ENCODE measurements at regions not wholly inside any gene's neighbourhood (a gene's known extent, or its start where the extent isn't known, plus 50 kb on each side); places are given as distances from the start of the nearest gene placed in this dataset.

GRCh38 chr2:196399722-196400691 lies 228.6 kb upstream of the STK17B start:
- H3K9ac ChIP-seq (ENCODE audit: low read depth in 1 of 3, low read length in 3 of 3), result no peak overlapping the region
- no peak overlapping the region for H3K27ac ChIP-seq (ENCODE audit: low read depth, low read length)
- H3K4me3 ChIP-seq (ENCODE audit: low read length in 3 of 3), result no peak overlapping the region
- H3K4me1 ChIP-seq (ENCODE audit: control insufficient read depth in 3 of 3, insufficient read depth in 3 of 3, low read length in 3 of 3), result no peaks in the 10 kb centered on the region
- no peaks in the 10 kb centered on the region for H3K36me3 ChIP-seq (ENCODE audit: control insufficient read depth in 3 of 3, insufficient read depth in 3 of 3, low read length in 3 of 3)
- H3K9me3 ChIP-seq (ENCODE audit: control insufficient read depth in 3 of 3, low read length in 3 of 3), result no peaks in the 10 kb centered on the region
- no peaks in the 10 kb centered on the region for H3K27me3 ChIP-seq (ENCODE audit: control insufficient read depth in 3 of 3, insufficient read depth in 3 of 3, low read length in 3 of 3)

- Histone ChIP-seq H3K9ac (ENCODE audit: low read depth in 1 of 3, low read length in 3 of 3) (no peak overlapping the region), H3K4me3 (ENCODE audit: low read length in 3 of 3) (no peak overlapping the region), H3K27me3 (ENCODE audit: control insufficient read depth in 3 of 3, insufficient read depth in 3 of 3, low read length in 3 of 3) (no peaks in the 10 kb centered on the region), H3K27ac (ENCODE audit: low read depth, low read length) (no peak overlapping the region), H3K4me1 (ENCODE audit: control insufficient read depth in 3 of 3, insufficient read depth in 3 of 3, low read length in 3 of 3) (no peaks in the 10 kb centered on the region), H3K9me3 (ENCODE audit: control insufficient read depth in 3 of 3, low read length in 3 of 3) (no peaks in the 10 kb centered on the region), H3K36me3 (ENCODE audit: control insufficient read depth in 3 of 3, insufficient read depth in 3 of 3, low read length in 3 of 3) (no peaks in the 10 kb centered on the region)
Observed at GRCh38 chr2:196403471-196403870, 232.1 kb upstream of the STK17B start.

- H3K9me3 ChIP-seq (ENCODE audit: control insufficient read depth in 3 of 3, low read length in 3 of 3), result no peaks in the 10 kb centered on the region
- no peaks in the 10 kb centered on the region for H3K36me3 ChIP-seq (ENCODE audit: control insufficient read depth in 3 of 3, insufficient read depth in 3 of 3, low read length in 3 of 3)
- no peaks in the 10 kb centered on the region for H3K27me3 ChIP-seq (ENCODE audit: control insufficient read depth in 3 of 3, insufficient read depth in 3 of 3, low read length in 3 of 3)
- no peak overlapping the region for H3K4me3 ChIP-seq (ENCODE audit: low read length in 3 of 3)
- no peak overlapping the region for H3K9ac ChIP-seq (ENCODE audit: low read depth in 1 of 3, low read length in 3 of 3)
- no peaks in the 10 kb centered on the region for H3K4me1 ChIP-seq (ENCODE audit: control insufficient read depth in 3 of 3, insufficient read depth in 3 of 3, low read length in 3 of 3)
- H3K27ac ChIP-seq (ENCODE audit: low read depth, low read length), result no peak overlapping the region
Observed at GRCh38 chr2:196404276-196404675, 232.9 kb upstream of the STK17B start.

GRCh38 chr2:196407675-196408264 lies 231.7 kb upstream of the CCDC150 start:
- Histone ChIP-seq H3K4me1 (ENCODE audit: control insufficient read depth in 3 of 3, insufficient read depth in 3 of 3, low read length in 3 of 3) (no peaks in the 10 kb centered on the region), H3K9ac (ENCODE audit: low read depth in 1 of 3, low read length in 3 of 3) (no peak overlapping the region), H3K9me3 (ENCODE audit: control insufficient read depth in 3 of 3, low read length in 3 of 3) (no peaks in the 10 kb centered on the region), H3K27ac (ENCODE audit: low read depth, low read length) (no peak overlapping the region), H3K4me3 (ENCODE audit: low read length in 3 of 3) (no peak overlapping the region), H3K36me3 (ENCODE audit: control insufficient read depth in 3 of 3, insufficient read depth in 3 of 3, low read length in 3 of 3) (no peaks in the 10 kb centered on the region), H3K27me3 (ENCODE audit: control insufficient read depth in 3 of 3, insufficient read depth in 3 of 3, low read length in 3 of 3) (no peaks in the 10 kb centered on the region)

- Histone ChIP-seq H3K27ac (ENCODE audit: low read depth, low read length) (no peak overlapping the region), H3K27me3 (ENCODE audit: control insufficient read depth in 3 of 3, insufficient read depth in 3 of 3, low read length in 3 of 3) (no peaks in the 10 kb centered on the region), H3K36me3 (ENCODE audit: control insufficient read depth in 3 of 3, insufficient read depth in 3 of 3, low read length in 3 of 3) (no peaks in the 10 kb centered on the region), H3K9me3 (ENCODE audit: control insufficient read depth in 3 of 3, low read length in 3 of 3) (no peaks in the 10 kb centered on the region), H3K4me3 (ENCODE audit: low read length in 3 of 3) (no peak overlapping the region), H3K9ac (ENCODE audit: low read depth in 1 of 3, low read length in 3 of 3) (no peak overlapping the region), H3K4me1 (ENCODE audit: control insufficient read depth in 3 of 3, insufficient read depth in 3 of 3, low read length in 3 of 3) (no peaks in the 10 kb centered on the region)
Observed at GRCh38 chr2:196409376-196409775, 230.1 kb upstream of the CCDC150 start.

GRCh38 chr2:196410008-196410407 lies 229.5 kb upstream of the CCDC150 start:
- Histone ChIP-seq H3K9ac (ENCODE audit: low read depth in 1 of 3, low read length in 3 of 3) (no peak overlapping the region), H3K9me3 (ENCODE audit: control insufficient read depth in 3 of 3, low read length in 3 of 3) (no peaks in the 10 kb centered on the region), H3K36me3 (ENCODE audit: control insufficient read depth in 3 of 3, insufficient read depth in 3 of 3, low read length in 3 of 3) (no peaks in the 10 kb centered on the region), H3K27me3 (ENCODE audit: control insufficient read depth in 3 of 3, insufficient read depth in 3 of 3, low read length in 3 of 3) (no peaks in the 10 kb centered on the region), H3K4me1 (ENCODE audit: control insufficient read depth in 3 of 3, insufficient read depth in 3 of 3, low read length in 3 of 3) (no peaks in the 10 kb centered on the region), H3K4me3 (ENCODE audit: low read length in 3 of 3) (no peak overlapping the region), H3K27ac (ENCODE audit: low read depth, low read length) (no peak overlapping the region)

GRCh38 chr2:196413821-196414274 lies 225.7 kb upstream of the CCDC150 start:
- Histone ChIP-seq H3K4me1 (ENCODE audit: control insufficient read depth in 3 of 3, insufficient read depth in 3 of 3, low read length in 3 of 3) (no peaks in the 10 kb centered on the region), H3K27me3 (ENCODE audit: control insufficient read depth in 3 of 3, insufficient read depth in 3 of 3, low read length in 3 of 3) (no peaks in the 10 kb centered on the region), H3K36me3 (ENCODE audit: control insufficient read depth in 3 of 3, insufficient read depth in 3 of 3, low read length in 3 of 3) (no peaks in the 10 kb centered on the region), H3K9me3 (ENCODE audit: control insufficient read depth in 3 of 3, low read length in 3 of 3) (no peaks in the 10 kb centered on the region), H3K4me3 (ENCODE audit: low read length in 3 of 3) (no peak overlapping the region), H3K27ac (ENCODE audit: low read depth, low read length) (no peak overlapping the region), H3K9ac (ENCODE audit: low read depth in 1 of 3, low read length in 3 of 3) (no peak overlapping the region)

DNA sequence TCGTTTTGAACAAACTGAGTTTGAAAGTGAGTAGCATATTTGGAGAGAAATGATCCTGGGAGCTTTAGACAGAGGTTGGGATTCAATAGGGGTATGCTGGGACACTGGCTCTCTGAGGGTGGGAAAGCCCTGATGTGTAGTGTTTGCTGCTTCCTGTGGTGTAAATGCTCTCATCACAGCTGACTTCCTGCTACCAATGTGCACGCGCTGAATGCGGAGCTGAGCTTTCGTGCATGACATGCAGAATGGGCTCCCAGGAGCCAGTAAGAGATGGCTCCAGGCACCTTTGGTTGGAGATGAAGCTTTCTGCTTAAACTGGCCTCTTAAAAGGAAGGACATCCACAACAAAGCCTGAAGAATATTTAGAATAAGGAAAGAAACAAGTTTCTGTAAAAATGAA lies 224.1 kb upstream of the CCDC150 start:
- Histone ChIP-seq H3K36me3 (ENCODE audit: control insufficient read depth in 3 of 3, insufficient read depth in 3 of 3, low read length in 3 of 3) (no peaks in the 10 kb centered on the region), H3K27me3 (ENCODE audit: control insufficient read depth in 3 of 3, insufficient read depth in 3 of 3, low read length in 3 of 3) (no peaks in the 10 kb centered on the region), H3K4me3 (ENCODE audit: low read length in 3 of 3) (no peak overlapping the region), H3K9ac (ENCODE audit: low read depth in 1 of 3, low read length in 3 of 3) (no peak overlapping the region), H3K27ac (ENCODE audit: low read depth, low read length) (no peak overlapping the region), H3K9me3 (ENCODE audit: control insufficient read depth in 3 of 3, low read length in 3 of 3) (no peaks in the 10 kb centered on the region), H3K4me1 (ENCODE audit: control insufficient read depth in 3 of 3, insufficient read depth in 3 of 3, low read length in 3 of 3) (no peaks in the 10 kb centered on the region)

- H3K36me3 ChIP-seq (ENCODE audit: control insufficient read depth in 3 of 3, insufficient read depth in 3 of 3, low read length in 3 of 3), result no peaks in the 10 kb centered on the region
- H3K4me3 ChIP-seq (ENCODE audit: low read length in 3 of 3), result no peak overlapping the region
- H3K4me1 ChIP-seq (ENCODE audit: control insufficient read depth in 3 of 3, insufficient read depth in 3 of 3, low read length in 3 of 3), result no peaks in the 10 kb centered on the region
- H3K9ac ChIP-seq (ENCODE audit: low read depth in 1 of 3, low read length in 3 of 3), result no peak overlapping the region
- no peaks in the 10 kb centered on the region for H3K27me3 ChIP-seq (ENCODE audit: control insufficient read depth in 3 of 3, insufficient read depth in 3 of 3, low read length in 3 of 3)
- no peaks in the 10 kb centered on the region for H3K9me3 ChIP-seq (ENCODE audit: control insufficient read depth in 3 of 3, low read length in 3 of 3)
- no peak overlapping the region for H3K27ac ChIP-seq (ENCODE audit: low read depth, low read length)
Observed at GRCh38 chr2:196420143-196420542, 219.4 kb upstream of the CCDC150 start.

- H3K9me3 ChIP-seq (ENCODE audit: control insufficient read depth in 3 of 3, low read length in 3 of 3), result no peaks in the 10 kb centered on the region
- H3K27me3 ChIP-seq (ENCODE audit: control insufficient read depth in 3 of 3, insufficient read depth in 3 of 3, low read length in 3 of 3), result no peaks in the 10 kb centered on the region
- no peaks in the 10 kb centered on the region for H3K4me1 ChIP-seq (ENCODE audit: control insufficient read depth in 3 of 3, insufficient read depth in 3 of 3, low read length in 3 of 3)
- H3K27ac ChIP-seq (ENCODE audit: low read depth, low read length), result no peak overlapping the region
- H3K36me3 ChIP-seq (ENCODE audit: control insufficient read depth in 3 of 3, insufficient read depth in 3 of 3, low read length in 3 of 3), result no peaks in the 10 kb centered on the region
- no peak overlapping the region for H3K4me3 ChIP-seq (ENCODE audit: low read length in 3 of 3)
- H3K9ac ChIP-seq (ENCODE audit: low read depth in 1 of 3, low read length in 3 of 3), result no peak overlapping the region
Observed at GRCh38 chr2:196421880-196422279, 217.6 kb upstream of the CCDC150 start.
